ENCODE measurements at regions not wholly inside any gene's neighbourhood (a gene's known extent, or its start where the extent isn't known, plus 50 kb on each side); places are given as distances from the start of the nearest gene placed in this dataset.
"Not testable (repeated sequence)": the region's sequence is repeated elsewhere in the genome, so short reads cannot be mapped to it uniquely, and the experiment has no call there.

- H3K27ac Mint-ChIP-seq: no peak overlapping the region
- H3K4me3 ChIP-seq (ENCODE audit: low read depth, low read length): no peak overlapping the region
- no peak overlapping the region for H3K27ac ChIP-seq (ENCODE audit: insufficient read depth, low read length, poor library complexity, severe bottlenecking)
- no peaks in the 10 kb centered on the region for H3K27me3 Mint-ChIP-seq
- no peaks in the 10 kb centered on the region for H3K9me3 ChIP-seq (ENCODE audit: control insufficient read depth in 2 of 2, low read length in 2 of 2)
- no peaks in the 10 kb centered on the region for H3K27me3 ChIP-seq (ENCODE audit: control insufficient read depth, insufficient read depth, low read length)
- H3K4me3 Mint-ChIP-seq: no peak overlapping the region
- H3K36me3 Mint-ChIP-seq: no peaks in the 10 kb centered on the region
- no peak for ATAC-seq (ENCODE audit: low read depth in 2 of 2)
- DNase-seq: no peak
- H3K9me3 Mint-ChIP-seq: peaks cover 0 to 10% (median 0%) of the 10 kb centered on the region in 7 donors
- H3K36me3 ChIP-seq (ENCODE audit: control insufficient read depth, insufficient read depth, low read length): no peaks in the 10 kb centered on the region
- no peaks in the 10 kb centered on the region for H3K4me1 ChIP-seq (ENCODE audit: control insufficient read depth, insufficient read depth, low read length, poor library complexity, severe bottlenecking)
- H3K4me1 Mint-ChIP-seq: no peaks in the 10 kb centered on the region
These were observed 90.0 kb upstream of the CPNE4 start for GRCh38 chr3:132124651-132125284.

GRCh38 chr3:132134611-132135010 is 99.8 kb upstream of the CPNE4 start:
- H3K27ac ChIP-seq (ENCODE audit: insufficient read depth, low read length, poor library complexity, severe bottlenecking): no peak overlapping the region
- H3K36me3 ChIP-seq (ENCODE audit: control insufficient read depth, insufficient read depth, low read length): no peaks in the 10 kb centered on the region
- H3K27me3 ChIP-seq (ENCODE audit: control insufficient read depth, insufficient read depth, low read length): peaks cover 6% of the 10 kb centered on the region
- no peak for ATAC-seq (ENCODE audit: low read depth in 2 of 2)
- no peaks in the 10 kb centered on the region for H3K4me1 ChIP-seq (ENCODE audit: control insufficient read depth, insufficient read depth, low read length, poor library complexity, severe bottlenecking)
- Mint-ChIP-seq H3K27ac (no peak overlapping the region), H3K4me3 (no peak overlapping the region), H3K27me3 (no peaks in the 10 kb centered on the region), H3K4me1 (no peaks in the 10 kb centered on the region), H3K36me3 (no peaks in the 10 kb centered on the region), H3K9me3 (peaks cover 0 to 4% (median 1%) of the 10 kb centered on the region in 7 donors)
- no peak overlapping the region for H3K4me3 ChIP-seq (ENCODE audit: low read depth, low read length)
- peaks cover 0 to 2% of the 10 kb centered on the region in 2 experiments for H3K9me3 ChIP-seq (ENCODE audit: control insufficient read depth in 2 of 2, low read length in 2 of 2)
- no peak for DNase-seq

- no peak for ATAC-seq (ENCODE audit: low read depth in 2 of 2)
- no peak overlapping the region for H3K4me3 ChIP-seq (ENCODE audit: low read depth, low read length)
- H3K4me1 Mint-ChIP-seq: no peaks in the 10 kb centered on the region
- peaks cover 0 to 4% (median 0%) of the 10 kb centered on the region in 7 donors for H3K9me3 Mint-ChIP-seq
- no peak overlapping the region for H3K27ac ChIP-seq (ENCODE audit: insufficient read depth, low read length, poor library complexity, severe bottlenecking)
- H3K36me3 Mint-ChIP-seq: no peaks in the 10 kb centered on the region
- DNase-seq: no peak
- no peaks in the 10 kb centered on the region for H3K27me3 Mint-ChIP-seq
- H3K4me1 ChIP-seq (ENCODE audit: control insufficient read depth, insufficient read depth, low read length, poor library complexity, severe bottlenecking): no peaks in the 10 kb centered on the region
- no peak overlapping the region for H3K27ac Mint-ChIP-seq
- H3K27me3 ChIP-seq (ENCODE audit: control insufficient read depth, insufficient read depth, low read length): peaks cover 6% of the 10 kb centered on the region
- H3K4me3 Mint-ChIP-seq: no peak overlapping the region
- no peaks in the 10 kb centered on the region for H3K36me3 ChIP-seq (ENCODE audit: control insufficient read depth, insufficient read depth, low read length)
- peaks cover 0 to 2% of the 10 kb centered on the region in 2 experiments for H3K9me3 ChIP-seq (ENCODE audit: control insufficient read depth in 2 of 2, low read length in 2 of 2)
These were observed 101.0 kb upstream of the CPNE4 start for GRCh38 chr3:132135628-132136333.

- ATAC-seq (ENCODE audit: low read depth in 2 of 2): no peak
These were observed 101.5 kb upstream of the CPNE4 start for GRCh38 chr3:132136334-132136716.

GRCh38 chr3:132136902-132137301 is 102.1 kb upstream of the CPNE4 start:
- not testable (repeated sequence) for H3K27me3 ChIP-seq (ENCODE audit: control insufficient read depth, insufficient read depth, low read length); H3K36me3 ChIP-seq (ENCODE audit: control insufficient read depth, insufficient read depth, low read length); H3K4me1 Mint-ChIP-seq; H3K4me1 ChIP-seq (ENCODE audit: control insufficient read depth, insufficient read depth, low read length, poor library complexity, severe bottlenecking); H3K27ac Mint-ChIP-seq; H3K27me3 Mint-ChIP-seq; H3K9me3 Mint-ChIP-seq; H3K27ac ChIP-seq (ENCODE audit: insufficient read depth, low read length, poor library complexity, severe bottlenecking); H3K4me3 ChIP-seq (ENCODE audit: low read depth, low read length); H3K9me3 ChIP-seq (ENCODE audit: control insufficient read depth in 2 of 2, low read length in 2 of 2); H3K36me3 Mint-ChIP-seq; H3K4me3 Mint-ChIP-seq; DNase-seq; ATAC-seq (ENCODE audit: low read depth in 2 of 2)

More at GRCh38 chr3:132136334-132136716, 101.5 kb upstream of the CPNE4 start:
- no peak overlapping the region for H3K4me3 ChIP-seq (ENCODE audit: low read depth, low read length)
- peaks cover 0 to 2% of the 10 kb centered on the region in 2 experiments for H3K9me3 ChIP-seq (ENCODE audit: control insufficient read depth in 2 of 2, low read length in 2 of 2)
- H3K4me1 ChIP-seq (ENCODE audit: control insufficient read depth, insufficient read depth, low read length, poor library complexity, severe bottlenecking): no peaks in the 10 kb centered on the region
- H3K27ac Mint-ChIP-seq: no peak overlapping the region
- H3K36me3 Mint-ChIP-seq: no peaks in the 10 kb centered on the region
- H3K36me3 ChIP-seq (ENCODE audit: control insufficient read depth, insufficient read depth, low read length): no peaks in the 10 kb centered on the region
- no peak for DNase-seq
- H3K4me3 Mint-ChIP-seq: no peak overlapping the region
- H3K27me3 ChIP-seq (ENCODE audit: control insufficient read depth, insufficient read depth, low read length): peaks cover 6% of the 10 kb centered on the region
- H3K27ac ChIP-seq (ENCODE audit: insufficient read depth, low read length, poor library complexity, severe bottlenecking): no peak overlapping the region
- H3K27me3 Mint-ChIP-seq: no peaks in the 10 kb centered on the region
- peaks cover 0 to 4% (median 0%) of the 10 kb centered on the region in 7 donors for H3K9me3 Mint-ChIP-seq
- H3K4me1 Mint-ChIP-seq: no peaks in the 10 kb centered on the region

GRCh38 chr3:132145833-132146232 is 111.0 kb upstream of the CPNE4 start:
- no peak overlapping the region for H3K4me3 ChIP-seq (ENCODE audit: low read depth, low read length)
- H3K36me3 ChIP-seq (ENCODE audit: control insufficient read depth, insufficient read depth, low read length): no peaks in the 10 kb centered on the region
- Mint-ChIP-seq H3K4me3 (no peak overlapping the region), H3K27me3 (no peaks in the 10 kb centered on the region), H3K9me3 (peaks cover 0 to 6% (median 0%) of the 10 kb centered on the region in 7 donors), H3K4me1 (no peaks in the 10 kb centered on the region), H3K27ac (no peak overlapping the region), H3K36me3 (no peaks in the 10 kb centered on the region)
- no peaks in the 10 kb centered on the region for H3K4me1 ChIP-seq (ENCODE audit: control insufficient read depth, insufficient read depth, low read length, poor library complexity, severe bottlenecking)
- no peaks in the 10 kb centered on the region for H3K9me3 ChIP-seq (ENCODE audit: control insufficient read depth in 2 of 2, low read length in 2 of 2)
- H3K27me3 ChIP-seq (ENCODE audit: control insufficient read depth, insufficient read depth, low read length): no peaks in the 10 kb centered on the region
- ATAC-seq (ENCODE audit: low read depth in 2 of 2): no peak
- no peak for DNase-seq
- H3K27ac ChIP-seq (ENCODE audit: insufficient read depth, low read length, poor library complexity, severe bottlenecking): no peak overlapping the region

GRCh38 chr3:132154619-132155018 is 119.8 kb upstream of the CPNE4 start:
- Histone ChIP-seq H3K27ac (ENCODE audit: insufficient read depth, low read length, poor library complexity, severe bottlenecking) (no peak overlapping the region), H3K4me3 (ENCODE audit: low read depth, low read length) (no peak overlapping the region), H3K27me3 (ENCODE audit: control insufficient read depth, insufficient read depth, low read length) (peaks cover 3% of the 10 kb centered on the region), H3K36me3 (ENCODE audit: control insufficient read depth, insufficient read depth, low read length) (no peaks in the 10 kb centered on the region), H3K4me1 (ENCODE audit: control insufficient read depth, insufficient read depth, low read length, poor library complexity, severe bottlenecking) (no peaks in the 10 kb centered on the region), H3K9me3 (ENCODE audit: control insufficient read depth in 2 of 2, low read length in 2 of 2) (no peaks in the 10 kb centered on the region)
- DNase-seq: no peak
- Mint-ChIP-seq H3K9me3 (peaks cover 0 to 3% (median 0%) of the 10 kb centered on the region in 7 donors), H3K36me3 (no peaks in the 10 kb centered on the region), H3K27me3 (peaks cover 5% of the 10 kb centered on the region), H3K27ac (no peak overlapping the region), H3K4me3 (no peak overlapping the region), H3K4me1 (no peaks in the 10 kb centered on the region)
- no peak for ATAC-seq (ENCODE audit: low read depth in 2 of 2)

GRCh38 chr3:132159145-132159544 is 124.3 kb upstream of the CPNE4 start:
- H3K27me3 ChIP-seq (ENCODE audit: control insufficient read depth, insufficient read depth, low read length): peaks cover 3% of the 10 kb centered on the region
- H3K4me1 ChIP-seq (ENCODE audit: control insufficient read depth, insufficient read depth, low read length, poor library complexity, severe bottlenecking): no peaks in the 10 kb centered on the region
- no peak overlapping the region for H3K27ac ChIP-seq (ENCODE audit: insufficient read depth, low read length, poor library complexity, severe bottlenecking)
- DNase-seq (no peak), ATAC-seq (ENCODE audit: low read depth in 2 of 2) (no peak)
- H3K27me3 Mint-ChIP-seq: no peaks in the 10 kb centered on the region
- H3K36me3 ChIP-seq (ENCODE audit: control insufficient read depth, insufficient read depth, low read length): no peaks in the 10 kb centered on the region
- H3K4me3 ChIP-seq (ENCODE audit: low read depth, low read length): no peak overlapping the region
- H3K4me3 Mint-ChIP-seq: no peak overlapping the region
- no peaks in the 10 kb centered on the region for H3K9me3 Mint-ChIP-seq
- no peaks in the 10 kb centered on the region for H3K4me1 Mint-ChIP-seq
- H3K27ac Mint-ChIP-seq: no peak overlapping the region
- H3K9me3 ChIP-seq (ENCODE audit: control insufficient read depth in 2 of 2, low read length in 2 of 2): no peaks in the 10 kb centered on the region
- no peaks in the 10 kb centered on the region for H3K36me3 Mint-ChIP-seq

Measured in CD4-positive, CD25-positive, alpha-beta regulatory T cell (primary cell).